A549 (cell line): ENCODE measurements at regions not wholly inside any gene's neighbourhood (a gene's known extent, or its start where the extent isn't known, plus 50 kb on each side); places are given as distances from the start of the nearest gene placed in this dataset.
A peak's percentile ranks its signal among the peaks of the same experiment; 100 is the strongest.

ENCODE experiments used
- ATAC-seq, 2 experiments: fragments of 200-7000 bp in 1 of 2; fragments of >200 bp in 1 of 2; cut with Nextera tagmentation in 1 of 2; cut with Tn5 transposase in 1 of 2; 3 replicates each; pipeline versions ENCODE4 v1.8.0 to v1.9.1; 2018 to 2020; ENCODE audit warnings: mild to moderate bottlenecking in 1 of 2, moderate library complexity in 1 of 2
- CTCF ChIA-PET: fragments of 300-600 bp; sonication (Branson Sonifier 250); formaldehyde crosslinking; extraction: SDS; loops from one replicate; lab custom pipeline; 2021; ENCODE audit warnings: antibody characterized with exemption, inconsistent platforms; lab: Yijun Ruan, JAX
- POLR2A ChIA-PET: fragments of 350-600 bp; formaldehyde crosslinking; extraction: SDS; loops from one replicate; lab custom pipeline; 2021; ENCODE audit warnings: antibody characterized with exemption, inconsistent platforms; lab: Yijun Ruan, JAX
- DNase-seq, 2 experiments: peaks; one replicate each; pipeline versions ENCODE4 v3.0.0 to v3.0.0-alpha.2; 2011 to 2016; ENCODE audit warnings: low read depth in 1 of 2, low spot score in 1 of 2
- FAIRE-seq: peaks from 2 replicates; lab custom pipeline; 2011; peaks lifted over from hg19 to GRCh38; lab: Jason Lieb, UNC
- H3K27ac ChIP-seq, 2 experiments: fragments of >200 bp; sonication (Bioruptor Twin); formaldehyde crosslinking; 3 replicates each; pipeline ENCODE4 v1.5.1; 2016 to 2017
- H3K4me1 ChIP-seq: fragments of >200 bp; sonication (Bioruptor Twin); formaldehyde crosslinking; 3 replicates; pipeline ENCODE4 v1.6.1; 2016
- H3K4me2 ChIP-seq: fragments of >200 bp; sonication (Bioruptor Twin); formaldehyde crosslinking; 3 replicates; pipeline ENCODE4 v1.6.1; 2016
- H3K4me3 ChIP-seq: fragments of >200 bp; sonication (Bioruptor Twin); formaldehyde crosslinking; 3 replicates; pipeline ENCODE4 v1.5.1; 2016
- H3K9me3 ChIP-seq: fragments of >200 bp; sonication (Bioruptor Twin); formaldehyde crosslinking; 3 replicates; pipeline ENCODE4 v1.6.1; 2016
- CEBPB ChIP-seq, 2 experiments: fragments of >200 bp in 1 of 2; sonication (Bioruptor Twin) in 1 of 2; formaldehyde crosslinking in 1 of 2; IDR thresholded peaks; 2 replicates each; pipeline ENCODE4 v1.6.1; 2012 to 2016
- NR3C1 ChIP-seq: fragments of >200 bp; sonication (Bioruptor Twin); formaldehyde crosslinking; IDR thresholded peaks from 3 replicates; pipeline ENCODE4 v1.6.1; 2017
- SREBF2 ChIP-seq: fragments of 450-650 bp; IDR thresholded peaks from 2 replicates; pipeline ENCODE4 v1.6.1; 2014; ENCODE audit warnings: mild to moderate bottlenecking, moderate library complexity
- WGBS: methylation state at CpG from one replicate; pipeline ENCODE4 v1.1.6; 2017; ENCODE audit errors: missing lambda C conversion rate; 5-methylcytosine and 5-hydroxymethylcytosine counted together
- TF ChIP-seq, protein P1 (sequence below): fragments of 450-650 bp; IDR thresholded peaks from 2 replicates; pipeline ENCODE4 v1.6.1; 2014; ENCODE audit warnings: antibody characterized with exemption

DNA sequence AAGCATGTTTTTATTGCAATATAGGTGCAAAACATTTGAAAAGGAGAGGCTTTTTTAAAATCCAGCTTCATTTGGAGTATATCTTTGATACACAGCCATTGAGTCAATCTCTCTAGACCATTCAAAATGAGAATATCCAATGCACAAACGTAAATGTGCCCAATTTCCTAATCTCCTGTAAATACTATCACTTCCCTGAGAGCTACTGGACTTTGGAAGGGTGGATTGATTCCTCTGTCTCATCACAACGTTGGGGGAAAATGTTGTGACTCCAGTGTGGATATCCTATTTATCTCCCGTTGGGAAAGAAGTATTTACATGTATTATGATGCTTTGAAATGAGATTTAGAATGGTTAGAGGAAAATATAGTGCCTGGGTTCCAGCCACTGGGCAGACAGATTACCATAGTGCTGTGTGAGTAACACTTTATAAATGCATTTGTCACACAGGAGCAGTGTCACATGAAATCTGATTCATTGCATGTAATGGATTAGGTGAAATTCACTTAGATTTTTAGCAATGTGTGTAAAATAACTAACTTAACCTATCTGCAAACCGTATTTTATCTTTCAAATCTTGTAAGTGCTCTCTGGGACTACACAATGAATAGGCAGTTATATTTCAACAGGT is 64.4 kb upstream of the VCX3A start:
- CTCF ChIA-PET, result no interaction called here
- FAIRE-seq, result peak; percentile 63
- TF ChIP-seq CEBPB (IDR thresholded peaks at IDR 0.05) (no peak), SREBF2 (no peak), NR3C1 (no peak)
- TF ChIP-seq, protein P1, sequence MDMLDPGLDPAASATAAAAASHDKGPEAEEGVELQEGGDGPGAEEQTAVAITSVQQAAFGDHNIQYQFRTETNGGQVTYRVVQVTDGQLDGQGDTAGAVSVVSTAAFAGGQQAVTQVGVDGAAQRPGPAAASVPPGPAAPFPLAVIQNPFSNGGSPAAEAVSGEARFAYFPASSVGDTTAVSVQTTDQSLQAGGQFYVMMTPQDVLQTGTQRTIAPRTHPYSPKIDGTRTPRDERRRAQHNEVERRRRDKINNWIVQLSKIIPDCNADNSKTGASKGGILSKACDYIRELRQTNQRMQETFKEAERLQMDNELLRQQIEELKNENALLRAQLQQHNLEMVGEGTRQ, result no peak
- POLR2A ChIA-PET, result no interaction called here
- Histone ChIP-seq H3K4me2 (no peak overlapping the region), H3K27ac (no peak overlapping the region), H3K4me1 (no peaks in the 10 kb centered on the region), H3K9me3 (no peaks in the 10 kb centered on the region), H3K4me3 (no peak overlapping the region)
- DNase-seq, result no peak
- no peak for ATAC-seq
- 0% methylated on average over 4 of the region's 4 CpGs for WGBS
